Mesodermal cell (in vitro differentiated cells): ENCODE measurements at regions not wholly inside any gene's neighbourhood (a gene's known extent, or its start where the extent isn't known, plus 50 kb on each side); places are given as distances from the start of the nearest gene placed in this dataset.
"Not testable (repeated sequence)": the region's sequence is repeated elsewhere in the genome, so short reads cannot be mapped to it uniquely, and the experiment has no call there.

Experiments used
- H3K27ac ChIP-seq: 2 replicates; pipeline ENCODE4 v1.7.0; 2013; ENCODE audit warnings: mild to moderate bottlenecking, low read depth, low read length, moderate library complexity; ENCODE audit not compliant: severe bottlenecking
- H3K36me3 ChIP-seq: 2 replicates; pipeline ENCODE4 v1.7.1; 2013; ENCODE audit warnings: mild to moderate bottlenecking, low read length, moderate library complexity; ENCODE audit not compliant: control insufficient read depth, insufficient read depth
- H3K4me1 ChIP-seq: one replicate; pipeline ENCODE4 v1.7.1; 2013; ENCODE audit warnings: mild to moderate bottlenecking, low read length; ENCODE audit not compliant: insufficient read depth, control insufficient read depth, poor library complexity, severe bottlenecking
- H3K4me3 ChIP-seq: 2 replicates; pipeline ENCODE4 v1.7.0; 2013; ENCODE audit warnings: low read length, control low read depth, mild to moderate bottlenecking; ENCODE audit not compliant: insufficient read depth, poor library complexity, severe bottlenecking; ENCODE audit errors: extremely low read depth
- H3K9me3 ChIP-seq: 2 replicates; pipeline ENCODE4 v1.7.1; 2013; ENCODE audit warnings: mild to moderate bottlenecking, low read length, moderate library complexity; ENCODE audit not compliant: control insufficient read depth
- WGBS, 2 experiments: methylation state at CpG; one replicate each; pipeline ENCODE4 v1.1.5; 2013; ENCODE audit warnings: missing lambda C conversion rate in 2 of 2; ENCODE audit not compliant: insufficient coverage in 2 of 2; 5-methylcytosine and 5-hydroxymethylcytosine counted together

- Histone ChIP-seq H3K27ac (no peak overlapping the region), H3K36me3 (no peaks in the 10 kb centered on the region), H3K4me3 (no peak overlapping the region), H3K4me1 (no peaks in the 10 kb centered on the region), H3K9me3 (no peaks in the 10 kb centered on the region)
- WGBS, 2 experiments: 82 to 94% methylated on average over 5 to 7 of the region's 8 CpGs
Measured at GRCh38 chr10:28105561-28105960, 106.7 kb upstream of the ODAD2 start.

- H3K36me3 ChIP-seq: no peaks in the 10 kb centered on the region
- H3K4me1 ChIP-seq: no peaks in the 10 kb centered on the region
- H3K4me3 ChIP-seq: no peak overlapping the region
- WGBS, 2 experiments: 88% methylated on average over 1 of the region's 3 CpGs; no CpG with 5 or more reads in 1 of the 2 experiments
- no peaks in the 10 kb centered on the region for H3K9me3 ChIP-seq
- no peak overlapping the region for H3K27ac ChIP-seq
Measured at GRCh38 chr10:28097633-28098032, 98.8 kb upstream of the ODAD2 start.

GRCh38 chr10:28095791-28096378 lies 97.0 kb upstream of the ODAD2 start:
- Histone ChIP-seq H3K4me1 (no peaks in the 10 kb centered on the region), H3K9me3 (no peaks in the 10 kb centered on the region), H3K27ac (no peak overlapping the region), H3K36me3 (no peaks in the 10 kb centered on the region), H3K4me3 (no peak overlapping the region)
- 88 to 100% methylated on average over 1 of the region's 5 CpGs for WGBS, 2 experiments

- Histone ChIP-seq H3K27ac (no peak overlapping the region), H3K4me3 (no peak overlapping the region), H3K36me3 (no peaks in the 10 kb centered on the region), H3K4me1 (peaks cover 5% of the 10 kb centered on the region), H3K9me3 (no peaks in the 10 kb centered on the region)
- 94 to 96% methylated on average over 2 to 5 of the region's 8 CpGs for WGBS, 2 experiments
Measured at GRCh38 chr10:28094121-28094520, 95.2 kb upstream of the ODAD2 start.

- Histone ChIP-seq H3K36me3 (no peaks in the 10 kb centered on the region), H3K4me1 (peaks cover 8% of the 10 kb centered on the region), H3K27ac (no peak overlapping the region), H3K9me3 (no peaks in the 10 kb centered on the region), H3K4me3 (no peak overlapping the region)
- 85 to 100% methylated on average over 2 of the region's 2 CpGs for WGBS, 2 experiments
Measured at GRCh38 chr10:28091913-28092312, 93.0 kb upstream of the ODAD2 start.

GRCh38 chr10:28090506-28090905 lies 91.6 kb upstream of the ODAD2 start:
- H3K36me3 ChIP-seq: no peaks in the 10 kb centered on the region
- no peak overlapping the region for H3K27ac ChIP-seq
- 100% methylated on average over 3 of the region's 4 CpGs; no CpG with 5 or more reads in 1 of the 2 experiments for WGBS, 2 experiments
- no peak overlapping the region for H3K4me3 ChIP-seq
- no peaks in the 10 kb centered on the region for H3K9me3 ChIP-seq
- H3K4me1 ChIP-seq: peaks cover 8% of the 10 kb centered on the region

GRCh38 chr10:28089467-28089866 lies 90.6 kb upstream of the ODAD2 start:
- peaks cover 8% of the 10 kb centered on the region for H3K4me1 ChIP-seq
- H3K4me3 ChIP-seq: no peak overlapping the region
- WGBS, 2 experiments: 82 to 92% methylated on average over 7 of the region's 10 CpGs
- peak overlapping the region; percentile 54 for H3K27ac ChIP-seq
- no peaks in the 10 kb centered on the region for H3K36me3 ChIP-seq
- H3K9me3 ChIP-seq: no peaks in the 10 kb centered on the region

GRCh38 chr10:28087661-28088351 lies 88.9 kb upstream of the ODAD2 start:
- no CpG with 5 or more reads among the region's 2 CpGs for WGBS, 2 experiments
- Histone ChIP-seq H3K9me3 (no peaks in the 10 kb centered on the region), H3K4me1 (peaks cover 8% of the 10 kb centered on the region), H3K36me3 (no peaks in the 10 kb centered on the region), H3K4me3 (no peak overlapping the region), H3K27ac (no peak overlapping the region)

GRCh38 chr10:28085760-28086159 lies 86.9 kb upstream of the ODAD2 start:
- not testable (repeated sequence) for H3K36me3 ChIP-seq, H3K9me3 ChIP-seq, H3K4me3 ChIP-seq, H3K4me1 ChIP-seq, H3K27ac ChIP-seq
- 83% methylated on average over 1 of the region's 2 CpGs; no CpG with 5 or more reads in 1 of the 2 experiments for WGBS, 2 experiments

- no CpG with 5 or more reads among the region's 2 CpGs for WGBS, 2 experiments
- H3K27ac ChIP-seq: no peak overlapping the region
- H3K4me1 ChIP-seq: no peaks in the 10 kb centered on the region
- H3K36me3 ChIP-seq: no peaks in the 10 kb centered on the region
- no peaks in the 10 kb centered on the region for H3K9me3 ChIP-seq
- H3K4me3 ChIP-seq: no peak overlapping the region
Measured at GRCh38 chr10:28082885-28083284, 84.0 kb upstream of the ODAD2 start.

GRCh38 chr10:28082316-28082715 lies 83.4 kb upstream of the ODAD2 start:
- Histone ChIP-seq H3K4me3 (no peak overlapping the region), H3K9me3 (no peaks in the 10 kb centered on the region), H3K36me3 (no peaks in the 10 kb centered on the region), H3K4me1 (no peaks in the 10 kb centered on the region), H3K27ac (no peak overlapping the region)
